Natural killer cell treated with Interleukin-12 subunit alpha and Interleukin-12 subunit beta and Interleukin-15 and Interleukin-18, amount 100 ng/mL, for 72 hours (primary cell): ENCODE measurements at regions not wholly inside any gene's neighbourhood (a gene's known extent, or its start where the extent isn't known, plus 50 kb on each side); places are given as distances from the start of the nearest gene placed in this dataset.

Experiments
- ATAC-seq, 2 donors: fragments of 150-1000 bp; cut with Tn5 transposase in 1 of 2; sonication (Bioruptor Pico), chemical (Tn5 transposase) in 1 of 2; 2 replicates each; pipeline ENCODE4 v1.10.0; 2021
- DNase-seq: peaks from one replicate; pipeline ENCODE4 v3.0.0; 2022; ENCODE audit warnings: low spot score
- H3K27ac Mint-ChIP-seq, 2 donors: 1 replicate in 1 of 2; 2 replicates in 1 of 2; pipeline ENCODE4 v1.8.0; 2022; ENCODE audit warnings: mixed read lengths in 2 of 2, mild to moderate bottlenecking in 1 of 2, moderate library complexity in 1 of 2
- H3K27me3 Mint-ChIP-seq, 2 donors: 1 replicate in 1 of 2; 2 replicates in 1 of 2; pipeline ENCODE4 v1.8.0; 2022; ENCODE audit warnings: mixed read lengths in 2 of 2
- H3K36me3 Mint-ChIP-seq: one replicate; pipeline ENCODE4 v1.8.0; 2022; ENCODE audit warnings: mixed read lengths
- H3K4me1 Mint-ChIP-seq, 2 donors: 1 replicate in 1 of 2; 2 replicates in 1 of 2; pipeline ENCODE4 v1.8.0; 2022; ENCODE audit warnings: low read depth in 2 of 2, mixed read lengths in 2 of 2, mild to moderate bottlenecking in 1 of 2
- H3K4me3 Mint-ChIP-seq: one replicate; pipeline ENCODE4 v1.8.0; 2022; ENCODE audit warnings: mixed read lengths
- H3K9me3 Mint-ChIP-seq: 2 replicates; pipeline ENCODE4 v1.8.0; 2022; ENCODE audit warnings: mixed read lengths

- no peak overlapping the region for H3K4me3 Mint-ChIP-seq
Observed at GRCh38 chr9:85155352-85155751, 485.8 kb downstream of the NTRK2 start.

GRCh38 chr9:85151741-85152140 is 482.2 kb downstream of the NTRK2 start:
- no peaks in the 10 kb centered on the region for H3K4me1 Mint-ChIP-seq

More at GRCh38 chr9:85155352-85155751, 485.8 kb downstream of the NTRK2 start:
- peaks cover 26 to 29% of the 10 kb centered on the region in 2 donors for H3K27me3 Mint-ChIP-seq
- no peaks in the 10 kb centered on the region for H3K4me1 Mint-ChIP-seq
- H3K36me3 Mint-ChIP-seq, result no peaks in the 10 kb centered on the region
- ATAC-seq (no peak), DNase-seq (no peak)
- no peaks in the 10 kb centered on the region for H3K9me3 Mint-ChIP-seq
- no peak overlapping the region for H3K27ac Mint-ChIP-seq

GRCh38 chr9:85151162-85151561 is 481.6 kb downstream of the NTRK2 start:
- ATAC-seq (no peak), DNase-seq (no peak)
- Mint-ChIP-seq H3K27ac (no peak overlapping the region), H3K9me3 (no peaks in the 10 kb centered on the region), H3K4me3 (no peak overlapping the region), H3K36me3 (no peaks in the 10 kb centered on the region), H3K27me3 (peaks cover 23 to 36% of the 10 kb centered on the region in 2 donors), H3K4me1 (no peaks in the 10 kb centered on the region)

More at GRCh38 chr9:85151741-85152140, 482.2 kb downstream of the NTRK2 start:
- no peak for DNase-seq
- no peak overlapping the region for H3K4me3 Mint-ChIP-seq
- ATAC-seq, result no peak
- H3K27ac Mint-ChIP-seq, result no peak overlapping the region
- no peaks in the 10 kb centered on the region for H3K36me3 Mint-ChIP-seq
- H3K9me3 Mint-ChIP-seq, result no peaks in the 10 kb centered on the region
- H3K27me3 Mint-ChIP-seq, result peaks cover 27 to 38% of the 10 kb centered on the region in 2 donors

GRCh38 chr9:85147046-85147640 is 477.6 kb downstream of the NTRK2 start:
- no peak overlapping the region for H3K4me3 Mint-ChIP-seq
- no peak overlapping the region for H3K27ac Mint-ChIP-seq
- H3K9me3 Mint-ChIP-seq, result no peaks in the 10 kb centered on the region
- H3K4me1 Mint-ChIP-seq, result no peaks in the 10 kb centered on the region
- ATAC-seq (no peak), DNase-seq (no peak)
- H3K27me3 Mint-ChIP-seq, result peaks cover 8 to 30% of the 10 kb centered on the region in 2 donors
- H3K36me3 Mint-ChIP-seq, result no peaks in the 10 kb centered on the region

- no peak overlapping the region for H3K27ac Mint-ChIP-seq
- peaks cover 9 to 26% of the 10 kb centered on the region in 2 donors for H3K27me3 Mint-ChIP-seq
- no peaks in the 10 kb centered on the region for H3K9me3 Mint-ChIP-seq
- no peak for ATAC-seq
- H3K36me3 Mint-ChIP-seq, result no peaks in the 10 kb centered on the region
- H3K4me1 Mint-ChIP-seq, result no peaks in the 10 kb centered on the region
- no peak overlapping the region for H3K4me3 Mint-ChIP-seq
- no peak for DNase-seq
Observed at GRCh38 chr9:85142968-85143367, 473.4 kb downstream of the NTRK2 start.

GRCh38 chr9:85142496-85142911 is 473.0 kb downstream of the NTRK2 start:
- ATAC-seq (no peak), DNase-seq (no peak)
- peaks cover 12 to 29% of the 10 kb centered on the region in 2 donors for H3K27me3 Mint-ChIP-seq
- H3K27ac Mint-ChIP-seq, result no peak overlapping the region
- H3K9me3 Mint-ChIP-seq, result no peaks in the 10 kb centered on the region
- H3K4me3 Mint-ChIP-seq, result no peak overlapping the region
- H3K4me1 Mint-ChIP-seq, result no peaks in the 10 kb centered on the region
- no peaks in the 10 kb centered on the region for H3K36me3 Mint-ChIP-seq

GRCh38 chr9:85137696-85138095 is 468.2 kb downstream of the NTRK2 start:
- Mint-ChIP-seq H3K4me3 (no peak overlapping the region), H3K9me3 (no peaks in the 10 kb centered on the region), H3K4me1 (no peaks in the 10 kb centered on the region), H3K27me3 (peaks cover 11 to 26% of the 10 kb centered on the region in 2 donors), H3K27ac (no peak overlapping the region), H3K36me3 (no peaks in the 10 kb centered on the region)
- ATAC-seq (no peak), DNase-seq (no peak)

- Mint-ChIP-seq H3K27ac (no peak overlapping the region), H3K36me3 (no peaks in the 10 kb centered on the region), H3K4me3 (no peak overlapping the region), H3K27me3 (peaks cover 11 to 30% of the 10 kb centered on the region in 2 donors), H3K9me3 (no peaks in the 10 kb centered on the region), H3K4me1 (no peaks in the 10 kb centered on the region)
- ATAC-seq, result no peak
- no peak for DNase-seq
Observed at GRCh38 chr9:85136987-85137386, 467.5 kb downstream of the NTRK2 start.

- ATAC-seq (no peak), DNase-seq (no peak)
- no peak overlapping the region for H3K4me3 Mint-ChIP-seq
- peaks cover 11 to 35% of the 10 kb centered on the region in 2 donors for H3K27me3 Mint-ChIP-seq
- no peaks in the 10 kb centered on the region for H3K36me3 Mint-ChIP-seq
- no peaks in the 10 kb centered on the region for H3K9me3 Mint-ChIP-seq
- no peaks in the 10 kb centered on the region for H3K4me1 Mint-ChIP-seq
- no peak overlapping the region for H3K27ac Mint-ChIP-seq
Observed at GRCh38 chr9:85136507-85136906, 467.0 kb downstream of the NTRK2 start.

- ATAC-seq (no peak), DNase-seq (no peak)
- Mint-ChIP-seq H3K27me3 (peaks cover 16 to 42% of the 10 kb centered on the region in 2 donors), H3K4me1 (no peaks in the 10 kb centered on the region), H3K9me3 (no peaks in the 10 kb centered on the region), H3K27ac (no peak overlapping the region), H3K4me3 (no peak overlapping the region), H3K36me3 (no peaks in the 10 kb centered on the region)
Observed at GRCh38 chr9:85130764-85131163, 461.2 kb downstream of the NTRK2 start.

GRCh38 chr9:85130260-85130659 is 460.7 kb downstream of the NTRK2 start:
- ATAC-seq (no peak), DNase-seq (no peak)
- no peaks in the 10 kb centered on the region for H3K36me3 Mint-ChIP-seq
- H3K27me3 Mint-ChIP-seq, result peaks cover 16 to 39% of the 10 kb centered on the region in 2 donors
- H3K4me1 Mint-ChIP-seq, result no peaks in the 10 kb centered on the region
- no peak overlapping the region for H3K27ac Mint-ChIP-seq
- H3K9me3 Mint-ChIP-seq, result no peaks in the 10 kb centered on the region
- no peak overlapping the region for H3K4me3 Mint-ChIP-seq

GRCh38 chr9:85129514-85129913 is 460.0 kb downstream of the NTRK2 start:
- Mint-ChIP-seq H3K27me3 (peaks cover 16 to 46% of the 10 kb centered on the region in 2 donors), H3K27ac (no peak overlapping the region), H3K4me1 (no peaks in the 10 kb centered on the region), H3K9me3 (no peaks in the 10 kb centered on the region), H3K36me3 (no peaks in the 10 kb centered on the region), H3K4me3 (no peak overlapping the region)
- no peak for ATAC-seq
- no peak for DNase-seq

- no peak for DNase-seq
- peaks cover 24 to 43% of the 10 kb centered on the region in 2 donors for H3K27me3 Mint-ChIP-seq
- no peak overlapping the region for H3K4me3 Mint-ChIP-seq
- no peaks in the 10 kb centered on the region for H3K9me3 Mint-ChIP-seq
- ATAC-seq, result no peak
- H3K36me3 Mint-ChIP-seq, result no peaks in the 10 kb centered on the region
- H3K27ac Mint-ChIP-seq, result no peak overlapping the region
- no peaks in the 10 kb centered on the region for H3K4me1 Mint-ChIP-seq
Observed at GRCh38 chr9:85118990-85119755, 449.6 kb downstream of the NTRK2 start.

- DNase-seq (no peak), ATAC-seq (no peak)
- Mint-ChIP-seq H3K9me3 (no peaks in the 10 kb centered on the region), H3K36me3 (no peaks in the 10 kb centered on the region), H3K4me1 (no peaks in the 10 kb centered on the region), H3K27me3 (peaks cover 24 to 45% of the 10 kb centered on the region in 2 donors), H3K27ac (no peak overlapping the region), H3K4me3 (no peak overlapping the region)
Observed at GRCh38 chr9:85117831-85118230, 448.3 kb downstream of the NTRK2 start.
